Right lobe of liver (tissue), 4 donors: ENCODE measurements at regions not wholly inside any gene's neighbourhood (a gene's known extent, or its start where the extent isn't known, plus 50 kb on each side); places are given as distances from the start of the nearest gene placed in this dataset.

Experiments
- CTCF ChIP-seq, 4 donors: fragments of 200-600 bp in 3 of 4; fragments of 450-650 bp in 1 of 4; IDR thresholded peaks; one replicate each; pipeline versions ENCODE4 v1.5.1 to v1.8.0; 2016 to 2022; ENCODE audit warnings: antibody characterized with exemption in 4 of 4, mild to moderate bottlenecking in 2 of 4
- POLR2A ChIP-seq: fragments of 450-650 bp; IDR thresholded peaks from one replicate; pipeline ENCODE4 v1.6.1; 2017; ENCODE audit warnings: antibody characterized with exemption, mild to moderate bottlenecking
- donor health status: DM: no; HTN: no; CAD: no.
- donor health status: DM: no; HTN: no; CAD: no.
- donor health status: DM: no; HTN: yes; CAD: no.

DNA sequence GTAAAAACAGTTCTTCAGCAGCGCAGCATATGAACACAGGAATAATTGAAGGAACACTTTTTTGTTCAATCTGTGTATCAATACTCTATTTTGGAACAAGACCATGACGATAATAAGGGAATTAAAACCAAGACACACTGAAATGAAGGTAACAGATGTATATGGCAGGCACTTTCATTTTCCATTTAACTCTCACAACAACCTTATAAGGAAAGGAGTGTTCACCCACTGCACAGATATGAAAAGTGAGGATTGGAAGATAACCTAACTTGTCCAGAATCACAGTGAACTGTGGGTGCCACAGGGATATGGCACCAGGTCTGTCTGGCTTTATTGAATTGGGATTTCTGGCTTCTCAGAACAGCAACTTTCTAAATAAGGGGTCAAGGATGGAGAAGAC lies 153.3 kb downstream of the MID1IP1 start:
- no peak for TF ChIP-seq CTCF (IDR thresholded peaks at IDR 0.05)
- TF ChIP-seq POLR2A, result no peak
